ENCODE measurements at regions not wholly inside any gene's neighbourhood (a gene's known extent, or its start where the extent isn't known, plus 50 kb on each side); places are given as distances from the start of the nearest gene placed in this dataset.

GRCh38 chr11:45035413-45035812, 84.7 kb upstream of the TP53I11 start:
- FAIRE-seq (no peak), DNase-seq (ENCODE audit: extremely low spot score, insufficient read length, low read depth) (no peak)

- no peak for DNase-seq (ENCODE audit: extremely low spot score, insufficient read length, low read depth)
- no peak for FAIRE-seq
Measured at GRCh38 chr11:45036010-45036409, 85.3 kb upstream of the TP53I11 start.

DNA sequence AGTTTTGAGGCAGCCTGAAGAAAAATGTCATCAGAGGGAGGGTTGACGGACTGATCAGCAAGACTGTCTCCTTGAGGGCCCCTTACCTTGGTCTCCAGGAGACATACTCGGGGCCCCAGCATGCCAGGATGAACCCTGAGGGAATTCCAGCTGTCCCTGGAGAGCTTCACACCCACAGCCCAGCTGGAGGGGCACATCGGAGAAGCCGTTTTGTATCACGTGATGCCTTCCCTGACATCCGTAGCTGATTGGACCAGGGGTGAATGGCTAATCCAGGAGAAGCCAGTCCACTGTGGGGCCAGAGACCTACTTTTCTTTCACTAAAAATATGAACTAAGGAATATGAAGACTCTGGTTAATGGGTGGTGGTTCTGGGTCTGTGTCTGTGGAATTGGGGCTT, 86.0 kb upstream of the TP53I11 start:
- DNase-seq (ENCODE audit: extremely low spot score, insufficient read length, low read depth) (no peak), FAIRE-seq (no peak)

GRCh38 chr11:45037434-45038005, 86.8 kb upstream of the TP53I11 start:
- FAIRE-seq: no peak

DNA sequence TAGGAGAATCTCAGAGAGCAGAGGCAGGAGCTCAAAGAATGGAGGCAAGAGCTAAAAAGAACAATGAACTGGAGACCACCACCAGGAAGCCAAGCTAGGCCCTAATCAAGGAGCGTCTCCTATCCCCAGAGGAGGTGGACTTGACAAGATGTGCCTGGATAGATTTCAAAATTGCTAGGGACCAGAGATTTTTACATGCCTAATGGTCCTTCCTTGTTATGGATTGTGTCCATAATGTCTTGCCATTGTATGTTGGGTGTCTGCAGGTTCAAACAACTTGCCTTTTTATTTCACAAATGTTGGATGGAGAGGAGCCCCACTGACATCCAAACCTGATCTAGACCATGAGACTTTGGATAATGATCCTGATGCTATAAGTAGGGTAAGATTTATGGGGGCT, 88.2 kb upstream of the TP53I11 start:
- FAIRE-seq: no peak
- no peak for DNase-seq (ENCODE audit: extremely low spot score, insufficient read length, low read depth)

More at GRCh38 chr11:45037434-45038005, 86.8 kb upstream of the TP53I11 start:
- no peak for DNase-seq (ENCODE audit: extremely low spot score, insufficient read length, low read depth)

DNA sequence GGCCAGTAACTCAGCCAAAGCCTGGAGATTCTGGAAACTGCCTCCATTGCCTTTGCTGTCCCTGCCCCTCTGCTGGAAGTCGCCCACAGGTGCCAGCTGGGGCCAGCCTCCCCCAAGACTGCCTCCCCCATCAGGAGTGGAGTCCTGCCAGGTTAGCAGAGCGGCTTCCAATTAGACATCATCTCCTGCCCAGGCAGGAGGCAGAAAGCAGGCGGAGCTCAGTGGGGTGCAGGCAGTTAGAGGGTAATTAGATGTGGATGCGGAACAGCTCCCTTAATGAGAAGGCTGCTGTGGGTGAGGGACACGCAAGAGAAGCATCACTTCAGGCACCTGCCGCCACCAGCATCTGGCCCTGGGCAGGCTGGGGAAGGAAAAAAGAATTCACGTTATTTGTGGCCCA, 90.9 kb upstream of the TP53I11 start:
- FAIRE-seq (no peak), DNase-seq (ENCODE audit: extremely low spot score, insufficient read length, low read depth) (no peak)

DNA sequence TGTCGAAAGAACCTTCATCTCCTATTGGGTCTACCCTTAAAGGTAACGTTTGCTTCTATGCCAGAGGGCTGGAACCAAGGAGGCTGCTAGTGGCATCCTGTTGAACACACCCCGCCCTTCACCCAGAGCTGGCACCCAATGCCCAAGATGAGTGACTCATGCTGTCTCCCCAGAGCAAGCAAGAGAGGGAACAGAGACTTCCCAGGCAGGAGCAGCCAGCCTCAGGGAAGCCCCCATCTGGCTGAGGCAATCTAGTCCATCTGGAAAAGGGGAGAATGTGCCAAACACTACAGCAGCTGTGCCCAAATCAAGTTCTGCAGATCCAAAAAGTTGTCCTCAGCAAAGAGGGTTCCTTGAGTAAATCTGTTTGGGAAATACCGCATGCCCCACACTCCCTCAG, 91.9 kb upstream of the TP53I11 start:
- DNase-seq (ENCODE audit: extremely low spot score, insufficient read length, low read depth) (no peak), FAIRE-seq (no peak)

- FAIRE-seq (no peak), DNase-seq (ENCODE audit: extremely low spot score, insufficient read length, low read depth) (no peak)
Measured at GRCh38 chr11:45043755-45044475, 93.2 kb upstream of the TP53I11 start.

GRCh38 chr11:45045683-45046471, 95.2 kb upstream of the TP53I11 start:
- DNase-seq (ENCODE audit: extremely low spot score, insufficient read length, low read depth) (no peak), FAIRE-seq (no peak)

GRCh38 chr11:45048313-45048841, 97.7 kb upstream of the TP53I11 start:
- FAIRE-seq: no peak
- no peak for DNase-seq (ENCODE audit: extremely low spot score, insufficient read length, low read depth)

DNA sequence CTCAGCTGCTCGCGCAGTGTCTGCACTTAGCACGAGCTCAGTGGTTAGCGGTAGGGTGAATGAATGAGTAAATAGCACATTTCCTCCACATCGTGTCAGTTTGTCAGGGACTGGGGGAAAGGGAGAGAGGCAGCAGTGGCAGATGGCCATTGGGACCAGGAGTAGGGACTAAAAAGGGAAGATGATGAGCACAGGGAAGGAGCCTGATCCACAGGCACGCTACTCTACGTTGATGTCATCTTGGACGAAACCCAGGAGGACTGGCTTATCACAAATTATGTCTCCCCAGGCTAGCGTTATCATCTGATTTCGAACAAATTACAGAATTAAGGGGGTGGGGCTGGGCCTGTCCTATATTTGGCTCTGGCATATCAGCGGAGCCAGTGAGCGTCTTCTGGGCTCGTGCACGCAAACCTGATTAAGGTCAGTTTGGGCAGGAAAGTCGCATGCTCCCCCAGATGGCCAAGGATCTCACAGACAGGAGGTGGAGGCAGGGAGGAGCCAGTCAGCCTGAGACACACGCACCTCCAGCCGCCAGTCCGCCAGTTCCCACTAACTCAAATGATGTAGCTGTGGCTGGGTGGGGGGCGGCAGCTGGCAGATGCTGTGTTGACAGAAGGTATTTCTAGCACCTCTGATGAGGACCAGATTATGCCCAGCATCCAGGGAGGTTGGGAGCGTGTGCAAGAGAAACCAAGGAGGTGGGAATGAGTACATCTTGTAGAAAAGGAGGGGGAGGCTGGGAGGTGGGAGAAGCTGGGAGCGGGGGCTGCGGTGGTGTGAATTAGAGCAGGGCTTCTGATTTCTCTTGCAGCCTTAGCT, 97.4 kb upstream of the PRDM11 start:
- DNase-seq (ENCODE audit: extremely low spot score, insufficient read length, low read depth): no peak
- FAIRE-seq: no peak

- FAIRE-seq: no peak
Measured at GRCh38 chr11:45050111-45050510, 96.3 kb upstream of the PRDM11 start.

GRCh38 chr11:45051621-45052020, 94.8 kb upstream of the PRDM11 start:
- no peak for DNase-seq (ENCODE audit: extremely low spot score, insufficient read length, low read depth)
- FAIRE-seq: no peak

More at GRCh38 chr11:45050111-45050510, 96.3 kb upstream of the PRDM11 start:
- no peak for DNase-seq (ENCODE audit: extremely low spot score, insufficient read length, low read depth)

- DNase-seq (ENCODE audit: extremely low spot score, insufficient read length, low read depth): no peak
Measured at GRCh38 chr11:45052361-45052760, 94.1 kb upstream of the PRDM11 start.

DNA sequence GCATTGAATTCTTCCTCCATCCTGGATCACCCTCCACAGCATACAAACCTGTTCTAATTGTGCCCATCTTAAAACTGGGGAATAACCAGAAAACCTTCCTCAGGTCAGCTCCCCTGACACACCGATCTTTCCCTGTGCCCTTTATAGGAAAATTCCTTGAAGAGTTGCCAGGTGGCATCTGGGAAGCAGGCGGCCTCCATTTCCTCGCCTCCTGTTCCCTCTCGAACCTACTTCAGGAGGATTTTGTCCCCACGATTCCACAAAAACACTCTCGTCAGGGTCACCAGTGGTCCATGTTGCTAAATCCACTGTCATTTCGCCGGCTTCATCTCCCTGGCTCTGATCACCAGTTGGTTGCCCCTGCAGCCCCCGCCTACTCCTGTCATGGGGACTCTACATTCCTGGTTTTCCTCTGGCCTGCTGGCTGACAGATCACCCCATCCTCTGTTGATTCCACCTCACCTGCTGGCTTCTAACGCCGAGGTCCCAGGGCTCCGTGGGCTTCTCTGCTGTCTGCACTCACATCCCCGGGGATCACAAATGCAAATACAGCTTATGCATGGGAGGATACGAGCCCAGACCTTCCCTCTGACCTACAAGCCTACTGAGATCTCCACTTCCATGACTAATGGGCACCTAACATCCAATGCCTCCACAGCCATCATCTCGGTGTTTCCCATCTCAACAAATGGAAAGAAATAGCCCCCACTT, 92.5 kb upstream of the PRDM11 start:
- no peak for FAIRE-seq
- no peak for DNase-seq (ENCODE audit: extremely low spot score, insufficient read length, low read depth)

More at GRCh38 chr11:45052361-45052760, 94.1 kb upstream of the PRDM11 start:
- FAIRE-seq: no peak

DNA sequence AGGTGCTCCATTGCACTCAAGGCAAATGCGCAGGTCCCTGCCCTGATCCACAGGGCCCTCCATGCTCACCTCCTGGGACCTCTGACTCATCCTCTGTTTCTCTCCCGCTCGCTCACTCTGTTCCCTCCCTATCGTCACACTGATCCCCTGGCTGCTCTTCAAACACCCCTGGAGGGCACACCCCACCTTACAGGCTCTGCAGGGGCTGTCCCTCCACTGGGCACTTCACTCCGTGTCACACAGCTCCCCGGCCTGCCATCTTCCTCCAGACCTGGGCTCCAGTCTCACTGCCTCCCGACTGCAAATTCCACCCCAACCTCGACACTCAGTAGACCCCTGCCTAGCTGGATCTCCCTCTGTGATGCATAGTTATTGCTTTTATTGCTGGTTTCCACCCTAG, 91.5 kb upstream of the PRDM11 start:
- FAIRE-seq (no peak), DNase-seq (ENCODE audit: extremely low spot score, insufficient read length, low read depth) (no peak)

- FAIRE-seq (no peak), DNase-seq (ENCODE audit: extremely low spot score, insufficient read length, low read depth) (no peak)
Measured at GRCh38 chr11:45056529-45056928, 89.9 kb upstream of the PRDM11 start.

DNA sequence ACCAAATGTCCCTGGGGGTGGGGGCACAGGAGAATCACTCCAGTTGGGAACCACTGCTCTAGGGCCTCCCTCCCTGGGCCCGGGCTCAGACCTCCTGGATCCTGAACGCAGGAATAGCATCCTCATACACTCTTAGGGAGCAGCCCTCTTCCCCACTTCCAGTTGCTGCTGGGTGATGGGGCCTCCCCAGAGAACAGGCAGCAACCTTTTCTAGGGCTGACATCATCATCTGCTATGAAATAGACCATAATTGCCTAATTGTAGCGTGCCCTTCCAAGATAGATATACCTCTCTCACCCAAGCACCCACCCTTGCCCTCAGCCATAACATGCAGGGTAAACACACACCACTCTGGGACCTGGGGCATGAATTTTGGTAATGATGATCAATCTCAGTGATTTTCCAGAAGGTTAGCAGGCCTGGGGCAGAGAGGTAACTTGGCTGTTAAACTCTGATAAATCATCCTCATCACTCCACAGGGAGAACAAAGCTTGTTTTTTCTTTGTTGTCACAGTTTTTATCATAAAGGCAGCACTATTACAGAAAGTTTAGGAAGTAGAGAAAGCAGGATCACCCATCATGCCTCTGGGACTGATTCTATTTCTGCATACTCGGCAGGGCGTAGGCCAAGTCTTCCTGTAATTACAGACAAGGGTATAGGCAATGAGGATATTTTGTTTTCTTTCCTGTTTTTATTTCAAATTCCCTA, 88.3 kb upstream of the PRDM11 start:
- no peak for FAIRE-seq
- no peak for DNase-seq (ENCODE audit: extremely low spot score, insufficient read length, low read depth)

DNA sequence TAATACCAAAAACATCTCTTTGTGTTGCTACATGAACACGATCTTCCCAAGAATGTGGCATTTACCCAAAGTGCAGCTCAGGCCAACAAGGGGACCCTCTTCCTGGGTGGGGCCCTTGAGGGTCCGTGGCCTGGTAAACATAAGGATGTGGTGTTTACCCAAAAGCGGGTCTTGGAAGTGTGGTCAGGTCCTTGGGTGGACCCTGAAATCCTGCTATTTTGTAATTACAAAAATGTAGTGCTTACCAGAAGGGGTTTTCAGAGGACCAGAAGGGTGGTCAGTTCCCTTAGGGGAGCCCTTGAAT, 87.8 kb upstream of the PRDM11 start:
- DNase-seq (ENCODE audit: extremely low spot score, insufficient read length, low read depth): no peak

More for the DNA sequence above, 87.8 kb upstream of the PRDM11 start:
- no peak for FAIRE-seq

All from GM18507 (cell line).